ENCODE measurements at regions not wholly inside any gene's neighbourhood (a gene's known extent, or its start where the extent isn't known, plus 50 kb on each side); places are given as distances from the start of the nearest gene placed in this dataset.
"Not testable (repeated sequence)": the region's sequence is repeated elsewhere in the genome, so short reads cannot be mapped to it uniquely, and the experiment has no call there.

GRCh38 chr15:70240820-70241430, 143.2 kb upstream of the TLE3 start:
- no peak for DNase-seq (ENCODE audit: low read depth in 1 of 2, low spot score in 1 of 2)

DNA sequence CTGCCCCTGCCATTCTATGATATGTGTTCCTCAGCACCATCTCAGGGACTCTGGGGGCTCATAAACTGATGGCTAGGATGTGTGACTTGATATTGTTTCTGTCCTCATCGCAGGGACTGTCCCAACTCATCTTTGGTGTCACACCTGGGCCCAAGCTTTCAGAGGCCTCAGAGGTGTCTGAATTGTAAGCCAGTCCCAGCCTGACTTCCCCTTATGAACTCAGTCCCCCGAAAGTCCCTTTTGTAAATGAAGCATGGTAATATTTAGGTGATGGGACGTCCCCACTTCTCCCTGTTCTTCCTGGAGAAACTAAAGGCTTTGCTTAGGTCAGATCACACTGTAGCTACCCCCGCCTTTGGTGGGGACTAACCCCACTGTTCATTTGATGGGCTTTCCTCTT, 142.4 kb upstream of the TLE3 start:
- no peak for DNase-seq (ENCODE audit: low read depth in 1 of 2, low spot score in 1 of 2)

GRCh38 chr15:70238917-70239316, 141.2 kb upstream of the TLE3 start:
- no peak for DNase-seq (ENCODE audit: low read depth in 1 of 2, low spot score in 1 of 2)

DNA sequence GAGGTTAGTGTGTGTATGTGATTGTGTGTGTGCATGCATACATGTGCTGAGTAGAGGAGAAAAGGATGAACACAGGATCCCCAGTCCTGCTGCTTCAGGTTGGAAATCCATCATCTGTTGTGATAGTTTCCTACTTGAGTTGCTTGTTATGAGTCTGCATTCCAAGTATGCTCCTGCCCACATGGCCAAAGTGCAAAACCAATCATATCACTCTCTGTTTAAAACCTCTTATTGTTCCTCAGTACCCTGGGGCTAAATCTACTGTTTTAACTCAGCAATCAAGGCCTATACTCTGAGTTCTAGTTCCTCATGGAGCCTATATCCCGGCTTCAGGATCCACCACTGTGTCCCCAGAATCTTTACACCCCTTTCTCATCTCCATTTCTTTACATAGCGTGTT, 139.9 kb upstream of the TLE3 start:
- no peak for DNase-seq (ENCODE audit: low read depth in 1 of 2, low spot score in 1 of 2)

GRCh38 chr15:70236341-70237086, 138.8 kb upstream of the TLE3 start:
- no peak for DNase-seq (ENCODE audit: low read depth in 1 of 2, low spot score in 1 of 2)

GRCh38 chr15:70235347-70235746, 137.6 kb upstream of the TLE3 start:
- DNase-seq (ENCODE audit: low read depth in 1 of 2, low spot score in 1 of 2), result no peak

- DNase-seq (ENCODE audit: low read depth in 1 of 2, low spot score in 1 of 2), result no peak
Observed at GRCh38 chr15:70234256-70234905, 136.7 kb upstream of the TLE3 start.

DNA sequence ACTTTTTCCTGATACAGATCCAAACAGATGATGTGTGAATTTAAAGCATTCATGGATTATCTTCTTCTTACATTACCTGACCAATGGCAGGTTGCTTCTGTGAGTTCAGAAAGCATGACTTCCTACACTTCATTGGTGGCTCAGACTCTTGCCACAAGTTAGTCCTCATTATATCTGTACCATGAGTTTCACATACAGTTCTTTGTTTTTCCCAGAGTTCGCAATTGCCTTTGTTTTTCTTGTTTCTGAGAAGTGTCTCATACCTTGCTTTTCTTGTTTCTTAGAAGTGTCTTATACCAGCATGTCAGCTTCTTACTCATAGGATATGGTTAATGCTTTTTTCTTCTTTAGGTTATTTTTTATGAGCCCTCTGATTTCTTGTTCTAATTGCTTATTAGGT, 133.8 kb upstream of the TLE3 start:
- no peak for DNase-seq (ENCODE audit: low read depth in 1 of 2, low spot score in 1 of 2)

DNA sequence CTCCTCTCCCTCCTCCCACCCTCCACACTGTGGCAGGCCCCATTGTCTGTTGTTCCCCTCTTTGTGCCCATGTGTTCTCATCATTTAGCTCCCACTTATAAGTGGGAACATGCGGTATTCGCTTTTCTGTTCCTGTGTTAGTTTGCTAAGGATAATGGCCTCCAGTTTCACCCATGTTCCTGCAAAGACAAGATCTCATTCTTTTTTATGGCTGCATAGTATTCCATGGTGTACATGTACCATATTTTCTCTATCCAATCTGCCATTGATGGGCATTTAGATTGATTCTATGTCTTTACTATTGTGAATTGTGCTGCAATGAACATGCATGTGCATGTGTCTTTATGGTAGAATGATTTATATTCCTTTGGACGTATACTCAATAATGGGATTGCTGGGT, 130.2 kb upstream of the TLE3 start:
- not testable (repeated sequence) for DNase-seq (ENCODE audit: low read depth in 1 of 2, low spot score in 1 of 2)

DNA sequence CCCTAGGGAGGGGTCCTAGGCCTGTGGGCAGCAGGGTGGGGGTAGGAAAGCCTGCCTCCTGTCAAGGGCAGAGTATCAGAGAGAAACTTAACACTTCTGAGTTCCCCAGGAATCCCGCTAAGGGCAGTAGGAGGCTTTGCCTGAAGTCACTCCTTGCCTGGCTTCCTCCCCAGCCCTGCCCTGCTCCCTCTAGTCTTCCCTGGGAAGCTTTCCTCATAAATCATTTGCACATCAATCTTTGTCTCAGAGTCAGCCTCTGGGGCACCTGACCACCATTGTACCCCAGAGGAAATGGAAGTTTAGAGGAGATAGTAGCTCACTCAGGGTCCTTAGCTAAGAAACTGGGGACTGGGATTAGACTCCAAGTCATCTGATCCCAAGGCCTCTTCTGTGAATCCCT, 129.4 kb upstream of the TLE3 start:
- DNase-seq (ENCODE audit: low read depth in 1 of 2, low spot score in 1 of 2), result no peak

DNA sequence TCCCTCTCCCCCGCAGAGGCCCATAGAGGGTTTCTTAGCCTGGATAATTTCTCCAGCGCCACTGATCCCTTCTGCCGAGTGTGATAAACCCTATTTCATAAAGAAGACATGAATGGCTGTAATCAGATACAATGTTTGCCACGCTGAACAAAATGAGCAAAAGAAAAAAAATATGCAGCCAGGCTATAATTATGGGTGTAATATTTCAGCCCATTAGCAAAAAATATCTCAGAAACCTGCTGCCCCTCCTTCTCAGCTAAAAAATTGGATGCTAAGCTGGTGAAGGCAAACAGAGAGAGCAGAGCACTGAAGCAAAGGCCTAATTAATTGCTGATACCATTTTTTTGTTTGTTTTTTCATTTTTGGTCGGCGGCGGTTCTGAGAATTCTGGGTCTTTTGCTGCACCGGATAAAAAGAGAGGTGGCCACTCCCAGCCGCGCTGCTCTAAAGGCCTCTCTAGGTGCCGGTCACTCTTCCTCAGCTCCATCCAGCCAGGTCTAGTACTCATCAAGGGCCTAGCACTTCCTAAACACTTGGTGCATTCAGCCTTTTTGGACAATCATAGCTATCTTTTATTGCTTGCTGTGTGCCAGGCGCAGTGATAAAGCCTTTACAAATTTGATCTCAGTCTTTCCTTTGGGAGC, 128.7 kb upstream of the TLE3 start:
- no peak for DNase-seq (ENCODE audit: low read depth in 1 of 2, low spot score in 1 of 2)

DNA sequence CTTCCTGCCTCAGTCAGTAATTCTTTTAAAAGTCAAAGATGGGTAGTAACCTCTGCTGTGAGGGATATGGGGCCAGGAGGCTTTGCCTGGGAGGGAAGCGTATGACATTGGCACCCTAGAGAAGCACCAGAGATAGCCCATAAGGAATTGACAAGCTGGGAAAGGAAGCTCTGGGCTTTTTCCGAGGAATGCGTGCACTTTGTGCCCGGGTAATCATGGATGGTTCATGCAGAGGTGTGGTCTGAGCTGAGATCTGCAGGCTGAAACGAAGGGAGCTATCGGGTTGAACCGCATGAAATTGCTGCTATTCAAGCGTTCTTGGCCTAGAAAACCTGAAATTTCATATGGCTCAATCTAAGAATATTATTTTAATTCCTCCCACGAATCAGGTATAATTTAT, 127.7 kb upstream of the TLE3 start:
- DNase-seq (ENCODE audit: low read depth in 1 of 2, low spot score in 1 of 2), result no peak

DNA sequence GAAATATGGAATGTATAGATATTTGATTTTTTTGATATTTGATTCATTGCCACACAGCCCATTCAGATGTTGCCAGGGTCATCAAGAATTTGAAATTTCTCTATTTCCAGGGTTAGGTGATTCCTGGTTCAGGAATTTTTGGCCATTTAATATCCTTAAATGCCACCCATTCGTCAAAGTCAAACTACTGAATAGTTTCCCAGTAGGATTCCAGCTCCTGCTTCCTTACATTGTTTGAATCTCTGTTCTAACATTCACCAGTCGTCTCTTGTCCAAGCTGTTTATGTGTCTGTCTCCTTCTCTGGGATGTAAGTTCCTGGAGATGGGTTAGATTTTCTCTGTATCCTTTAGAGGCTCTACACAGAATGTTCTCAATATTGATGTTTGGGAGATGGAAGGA, 124.9 kb upstream of the TLE3 start:
- no peak for DNase-seq (ENCODE audit: low read depth in 1 of 2, low spot score in 1 of 2)

DNA sequence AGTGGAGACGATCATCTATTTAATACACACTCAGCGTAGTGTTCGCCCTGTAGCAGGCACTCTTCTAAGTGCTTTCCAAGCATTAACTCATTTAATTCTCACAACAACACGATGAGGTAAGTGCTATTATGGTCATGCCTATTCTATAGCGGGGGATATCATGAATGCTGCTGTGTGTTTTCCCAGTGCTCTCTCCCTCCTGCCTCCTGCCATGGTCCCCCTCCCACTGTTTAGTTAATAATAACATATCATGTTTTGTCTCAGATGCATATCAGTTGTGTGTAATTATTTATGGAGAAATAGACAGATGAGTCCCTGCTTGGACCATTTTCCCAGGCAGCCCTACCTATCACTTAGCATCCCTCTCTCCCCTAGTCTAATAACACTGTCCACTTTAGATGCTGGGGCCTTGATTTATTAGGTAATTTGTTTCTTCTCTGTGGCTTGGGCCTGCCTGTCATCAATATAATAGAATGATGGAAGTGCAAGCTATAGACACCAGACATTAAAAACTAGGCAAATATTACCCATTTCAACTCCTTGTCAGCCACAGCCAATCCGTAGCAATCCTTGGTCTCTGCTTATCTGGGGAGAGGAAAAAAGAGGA, 122.9 kb upstream of the TLE3 start:
- DNase-seq (ENCODE audit: low read depth in 1 of 2, low spot score in 1 of 2), result no peak

- DNase-seq (ENCODE audit: low read depth in 1 of 2, low spot score in 1 of 2), result no peak
Observed at GRCh38 chr15:70219966-70220365, 122.2 kb upstream of the TLE3 start.

GRCh38 chr15:70219256-70219895, 121.7 kb upstream of the TLE3 start:
- DNase-seq (ENCODE audit: low read depth in 1 of 2, low spot score in 1 of 2), result no peak

DNA sequence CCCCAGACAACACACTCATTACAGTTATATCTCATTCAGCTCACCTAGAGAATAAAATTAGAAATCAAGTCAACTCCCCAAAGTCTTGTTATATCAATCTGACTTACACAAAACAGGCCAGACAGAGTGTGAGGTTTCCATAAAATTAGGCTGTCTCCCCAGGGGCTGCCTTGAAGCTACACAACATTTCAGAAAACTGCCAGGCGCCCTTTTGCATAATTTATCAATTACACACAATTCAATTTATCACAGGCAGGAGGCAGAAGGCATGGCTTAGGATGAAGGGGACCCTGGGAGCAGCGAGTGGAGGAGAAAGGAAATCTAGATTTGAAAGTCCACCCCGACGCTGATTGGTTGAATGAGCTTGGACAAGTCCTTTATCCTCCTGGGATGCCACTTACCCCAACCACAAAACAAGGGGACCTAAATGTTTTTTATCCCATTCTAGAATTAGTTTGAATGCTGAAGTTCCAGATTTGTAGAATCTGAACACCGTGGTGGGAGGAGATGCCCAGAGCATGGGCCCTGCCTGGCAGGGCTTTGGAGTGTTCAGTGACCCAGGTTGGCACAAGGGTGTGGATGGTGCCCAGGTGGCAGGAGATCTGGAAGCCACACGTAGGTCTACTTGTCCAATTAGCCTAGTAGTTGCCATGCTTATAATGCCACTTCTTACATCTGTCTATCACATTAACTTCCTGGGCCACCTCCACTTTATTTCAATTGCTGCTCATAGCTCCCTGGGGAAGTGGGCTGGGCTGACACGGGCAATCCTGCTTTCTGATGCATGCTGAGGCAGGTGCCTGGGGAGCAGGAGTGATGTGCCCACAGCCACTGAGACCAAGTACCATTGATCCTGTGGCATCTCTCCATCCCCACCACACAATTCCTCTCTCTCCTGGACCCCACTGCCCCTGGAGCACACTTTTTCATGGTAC, 119.8 kb upstream of the TLE3 start:
- no peak for DNase-seq (ENCODE audit: low read depth in 1 of 2, low spot score in 1 of 2)

DNA sequence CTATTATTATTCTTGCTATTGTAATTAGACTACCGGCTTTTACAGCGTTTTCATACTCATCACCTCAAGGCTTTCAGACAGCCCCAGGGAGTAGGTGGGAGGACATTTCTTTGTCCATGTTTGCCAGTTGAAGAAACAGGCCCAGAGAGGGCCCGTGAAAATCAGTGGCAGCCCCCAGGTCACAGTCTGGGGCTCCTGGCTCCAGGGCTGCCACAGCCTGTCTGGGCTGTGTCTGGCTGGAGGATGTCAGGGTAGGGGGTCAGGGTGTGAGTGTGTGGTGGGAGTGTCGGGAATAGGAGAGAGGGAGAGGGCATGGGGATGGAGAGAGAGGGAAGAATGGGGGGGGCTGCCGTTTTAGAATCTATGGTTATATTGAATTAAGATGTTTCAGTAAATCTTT, 118.2 kb upstream of the TLE3 start:
- DNase-seq (ENCODE audit: low read depth in 1 of 2, low spot score in 1 of 2), result no peak

GRCh38 chr15:70214941-70215635, 117.4 kb upstream of the TLE3 start:
- no peak for DNase-seq (ENCODE audit: low read depth in 1 of 2, low spot score in 1 of 2)

GRCh38 chr15:70214276-70214675, 116.6 kb upstream of the TLE3 start:
- no peak for DNase-seq (ENCODE audit: low read depth in 1 of 2, low spot score in 1 of 2)
